KMS-11 (cell line): ENCODE measurements at regions not wholly inside any gene's neighbourhood (a gene's known extent, or its start where the extent isn't known, plus 50 kb on each side); places are given as distances from the start of the nearest gene placed in this dataset.

Source experiments
- H2AFZ ChIP-seq: fragments of 200-600 bp; sonication (generic); 2 replicates; pipeline ENCODE4 v1.6.1; 2016; ENCODE audit warnings: antibody characterized with exemption, mixed run types, low read depth
- H3K27ac ChIP-seq: fragments of 200-600 bp; sonication (generic); 2 replicates; pipeline ENCODE4 v1.6.1; 2016; ENCODE audit warnings: mild to moderate bottlenecking, mixed run types
- H3K27me3 ChIP-seq: fragments of 200-600 bp; sonication (generic); 2 replicates; pipeline ENCODE4 v1.6.1; 2017; ENCODE audit warnings: mild to moderate bottlenecking, low read depth, mixed run types, moderate library complexity; ENCODE audit not compliant: insufficient read depth
- H3K36me3 ChIP-seq: fragments of 200-600 bp; sonication (generic); 2 replicates; pipeline ENCODE4 v1.6.1; 2017; ENCODE audit warnings: mild to moderate bottlenecking, mixed run types; ENCODE audit not compliant: insufficient read depth
- H3K4me1 ChIP-seq: fragments of 200-600 bp; sonication (generic); 2 replicates; pipeline ENCODE4 v1.6.1; 2016; ENCODE audit warnings: mild to moderate bottlenecking, low read depth, mixed run types; ENCODE audit not compliant: poor library complexity, severe bottlenecking
- H3K4me2 ChIP-seq: fragments of 200-600 bp; sonication (generic); 2 replicates; pipeline ENCODE4 v1.7.0; 2016; ENCODE audit warnings: mild to moderate bottlenecking, mixed run types
- H3K4me3 ChIP-seq: fragments of 200-600 bp; sonication (generic); IDR thresholded peaks from 2 replicates; pipeline ENCODE4 v1.6.1; 2017; ENCODE audit warnings: low read depth, low read length, mixed read lengths; ENCODE audit not compliant: insufficient read depth
- H3K79me2 ChIP-seq: fragments of 200-600 bp; sonication (generic); 2 replicates; pipeline ENCODE4 v1.6.1; 2016; ENCODE audit warnings: low read depth, mixed run types; ENCODE audit not compliant: insufficient read depth
- H3K9ac ChIP-seq: fragments of 200-600 bp; sonication (generic); 2 replicates; pipeline ENCODE4 v1.6.1; 2016; ENCODE audit warnings: mild to moderate bottlenecking, mixed run types
- H4K20me1 ChIP-seq: fragments of 200-600 bp; sonication (generic); 2 replicates; pipeline ENCODE4 v1.6.1; 2016; ENCODE audit warnings: mild to moderate bottlenecking, mixed run types; ENCODE audit not compliant: insufficient read depth
- TF ChIP-seq, protein P1 (sequence below): fragments of 200-600 bp; sonication (generic); conservative IDR thresholded peaks from 2 replicates; pipeline ENCODE4 v1.6.1; 2017; ENCODE audit warnings: low read depth, mild to moderate bottlenecking, antibody characterized with exemption, low read length, moderate library complexity, mixed read lengths

DNA sequence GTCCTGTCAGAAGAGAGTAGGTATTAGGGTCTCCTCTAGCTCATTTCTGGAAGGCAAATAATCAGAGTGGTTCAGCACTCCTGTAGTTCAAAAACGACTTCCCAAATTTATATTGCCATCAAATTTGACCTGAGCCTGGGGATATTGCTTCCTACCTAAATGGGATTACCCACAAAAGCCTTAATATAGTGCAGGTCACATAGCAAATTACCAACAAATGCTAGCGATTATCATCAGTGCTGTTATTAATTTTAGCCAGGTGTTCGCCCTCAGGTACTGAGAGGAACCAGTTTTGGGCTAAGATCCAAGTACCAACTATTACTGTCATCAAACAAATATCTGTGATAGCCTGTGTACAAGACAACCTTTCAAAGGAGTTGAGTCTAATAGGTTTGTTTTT lies 661.8 kb upstream of the PTBP2 start:
- H2AFZ ChIP-seq, result no peak overlapping the region
- no peak overlapping the region for H3K4me2 ChIP-seq
- H3K9ac ChIP-seq, result no peak overlapping the region
- no peaks in the 10 kb centered on the region for H3K4me1 ChIP-seq
- no peaks in the 10 kb centered on the region for H3K27me3 ChIP-seq
- no peak overlapping the region for H3K27ac ChIP-seq
- H4K20me1 ChIP-seq, result no peaks in the 10 kb centered on the region
- no peaks in the 10 kb centered on the region for H3K79me2 ChIP-seq
- no peak overlapping the region for H3K4me3 ChIP-seq
- TF ChIP-seq, protein P1, sequence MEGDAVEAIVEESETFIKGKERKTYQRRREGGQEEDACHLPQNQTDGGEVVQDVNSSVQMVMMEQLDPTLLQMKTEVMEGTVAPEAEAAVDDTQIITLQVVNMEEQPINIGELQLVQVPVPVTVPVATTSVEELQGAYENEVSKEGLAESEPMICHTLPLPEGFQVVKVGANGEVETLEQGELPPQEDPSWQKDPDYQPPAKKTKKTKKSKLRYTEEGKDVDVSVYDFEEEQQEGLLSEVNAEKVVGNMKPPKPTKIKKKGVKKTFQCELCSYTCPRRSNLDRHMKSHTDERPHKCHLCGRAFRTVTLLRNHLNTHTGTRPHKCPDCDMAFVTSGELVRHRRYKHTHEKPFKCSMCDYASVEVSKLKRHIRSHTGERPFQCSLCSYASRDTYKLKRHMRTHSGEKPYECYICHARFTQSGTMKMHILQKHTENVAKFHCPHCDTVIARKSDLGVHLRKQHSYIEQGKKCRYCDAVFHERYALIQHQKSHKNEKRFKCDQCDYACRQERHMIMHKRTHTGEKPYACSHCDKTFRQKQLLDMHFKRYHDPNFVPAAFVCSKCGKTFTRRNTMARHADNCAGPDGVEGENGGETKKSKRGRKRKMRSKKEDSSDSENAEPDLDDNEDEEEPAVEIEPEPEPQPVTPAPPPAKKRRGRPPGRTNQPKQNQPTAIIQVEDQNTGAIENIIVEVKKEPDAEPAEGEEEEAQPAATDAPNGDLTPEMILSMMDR, result no peak
- H3K36me3 ChIP-seq, result no peaks in the 10 kb centered on the region

DNA sequence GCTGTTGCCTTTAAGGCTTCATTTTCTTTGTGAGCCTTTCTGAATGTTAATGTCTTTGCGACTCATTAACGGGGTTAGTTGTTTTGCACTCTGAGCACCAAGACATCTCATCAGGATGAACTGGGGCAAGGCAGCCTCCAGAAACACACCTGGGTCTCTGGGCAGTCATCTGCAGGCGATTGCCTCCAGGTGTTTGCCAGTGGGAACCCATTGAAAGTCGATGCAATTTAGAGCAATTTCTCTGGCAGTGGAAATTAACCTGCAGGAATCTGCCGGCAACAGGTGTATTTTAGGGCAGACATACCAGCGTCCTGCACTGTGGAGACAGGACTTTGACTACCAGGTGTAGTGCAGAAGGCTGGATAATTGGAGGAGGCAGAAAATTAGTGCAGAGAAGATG lies 661.0 kb upstream of the PTBP2 start:
- Histone ChIP-seq H3K36me3 (no peaks in the 10 kb centered on the region), H3K4me1 (no peaks in the 10 kb centered on the region), H3K79me2 (no peaks in the 10 kb centered on the region), H2AFZ (no peak overlapping the region), H3K4me3 (no peak overlapping the region), H3K27me3 (no peaks in the 10 kb centered on the region), H3K4me2 (no peak overlapping the region), H3K9ac (no peak overlapping the region), H3K27ac (no peak overlapping the region), H4K20me1 (no peaks in the 10 kb centered on the region)
- TF ChIP-seq, protein P1, result no peak

DNA sequence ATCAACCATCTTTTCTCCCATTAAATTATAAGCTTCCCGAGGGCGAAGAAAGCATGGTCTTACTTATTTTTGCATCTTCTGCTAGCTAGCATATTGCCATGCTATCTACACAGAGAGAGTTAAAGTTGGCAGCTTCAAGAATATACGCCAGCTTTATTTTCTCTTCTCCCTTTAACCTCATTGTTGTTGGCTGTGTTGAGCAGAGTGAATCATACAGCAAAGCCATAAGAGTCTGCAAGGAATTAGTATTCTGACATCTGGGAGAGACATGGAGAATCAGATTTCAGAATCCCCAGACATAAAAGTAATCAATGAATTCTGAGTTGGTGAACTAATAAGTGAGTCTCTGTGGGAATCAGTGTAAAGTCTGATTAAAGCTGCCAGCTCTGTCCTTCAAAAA lies 649.6 kb upstream of the PTBP2 start:
- no peaks in the 10 kb centered on the region for H3K36me3 ChIP-seq
- no peaks in the 10 kb centered on the region for H4K20me1 ChIP-seq
- H3K27ac ChIP-seq, result no peak overlapping the region
- H3K27me3 ChIP-seq, result no peaks in the 10 kb centered on the region
- H3K79me2 ChIP-seq, result no peaks in the 10 kb centered on the region
- TF ChIP-seq, protein P1, result no peak
- no peak overlapping the region for H2AFZ ChIP-seq
- no peaks in the 10 kb centered on the region for H3K4me1 ChIP-seq
- H3K4me2 ChIP-seq, result no peak overlapping the region
- H3K9ac ChIP-seq, result no peak overlapping the region
- no peak overlapping the region for H3K4me3 ChIP-seq

DNA sequence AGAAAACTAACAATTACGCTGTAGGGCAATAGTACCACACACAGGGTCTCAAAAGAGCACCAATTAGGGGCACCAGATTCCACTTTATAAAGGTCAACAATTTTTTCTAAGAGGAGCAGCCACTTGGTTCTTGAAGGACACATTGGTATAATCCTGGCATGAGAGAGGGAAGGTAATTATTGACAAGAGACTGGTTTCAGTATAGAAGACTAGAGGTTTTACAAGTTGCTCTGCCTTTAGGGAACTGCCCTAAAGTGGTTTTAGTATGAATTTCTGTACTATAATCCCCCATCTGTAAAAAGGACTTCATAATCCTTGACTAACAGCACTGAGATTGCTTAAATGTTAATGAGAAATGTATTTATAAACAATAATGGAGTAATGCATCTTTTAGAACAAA lies 648.5 kb upstream of the PTBP2 start:
- Histone ChIP-seq H3K4me2 (no peak overlapping the region), H2AFZ (no peak overlapping the region), H3K27ac (no peak overlapping the region), H3K4me3 (no peak overlapping the region), H4K20me1 (no peaks in the 10 kb centered on the region), H3K79me2 (no peaks in the 10 kb centered on the region), H3K9ac (no peak overlapping the region), H3K27me3 (no peaks in the 10 kb centered on the region), H3K4me1 (no peaks in the 10 kb centered on the region), H3K36me3 (no peaks in the 10 kb centered on the region)
- TF ChIP-seq, protein P1, result no peak

DNA sequence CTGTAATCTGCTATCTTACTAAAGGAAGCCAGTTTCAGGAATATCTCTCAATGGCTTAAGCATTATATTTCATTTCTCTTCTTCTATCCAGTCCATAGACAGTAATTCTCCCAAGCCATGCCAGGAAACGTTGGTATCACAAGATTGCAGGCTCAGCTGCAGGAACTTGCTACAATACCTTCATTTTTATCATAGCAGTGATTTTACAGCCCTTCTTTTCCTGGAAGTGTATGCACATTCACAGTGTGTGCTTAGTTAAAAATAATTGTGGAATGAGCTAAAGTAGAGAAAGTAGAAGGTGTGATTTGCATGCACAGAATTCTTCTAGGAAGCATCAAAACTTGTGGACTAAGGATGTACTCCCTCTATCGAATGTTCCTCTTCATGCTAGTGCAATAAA lies 647.2 kb upstream of the PTBP2 start:
- no peaks in the 10 kb centered on the region for H3K79me2 ChIP-seq
- no peak overlapping the region for H3K4me3 ChIP-seq
- TF ChIP-seq, protein P1, result no peak

More for the DNA sequence above, 647.2 kb upstream of the PTBP2 start:
- Histone ChIP-seq H3K27ac (no peak overlapping the region), H2AFZ (no peak overlapping the region), H3K27me3 (no peaks in the 10 kb centered on the region), H3K4me2 (no peak overlapping the region), H3K36me3 (no peaks in the 10 kb centered on the region), H3K9ac (no peak overlapping the region), H4K20me1 (no peaks in the 10 kb centered on the region), H3K4me1 (no peaks in the 10 kb centered on the region)
